A549 (cell line): ENCODE measurements at regions not wholly inside any gene's neighbourhood (a gene's known extent, or its start where the extent isn't known, plus 50 kb on each side); places are given as distances from the start of the nearest gene placed in this dataset.

ENCODE experiments used
- ATAC-seq, 2 experiments: fragments of 200-7000 bp in 1 of 2; fragments of >200 bp in 1 of 2; cut with Nextera tagmentation in 1 of 2; cut with Tn5 transposase in 1 of 2; 3 replicates each; pipeline versions ENCODE4 v1.8.0 to v1.9.1; 2018 to 2020; ENCODE audit warnings: mild to moderate bottlenecking in 1 of 2, moderate library complexity in 1 of 2
- CTCF ChIA-PET: fragments of 300-600 bp; sonication (Branson Sonifier 250); formaldehyde crosslinking; extraction: SDS; loops from one replicate; lab custom pipeline; 2021; ENCODE audit warnings: antibody characterized with exemption, inconsistent platforms; lab: Yijun Ruan, JAX
- POLR2A ChIA-PET: fragments of 350-600 bp; formaldehyde crosslinking; extraction: SDS; loops from one replicate; lab custom pipeline; 2021; ENCODE audit warnings: antibody characterized with exemption, inconsistent platforms; lab: Yijun Ruan, JAX
- DNase-seq, 2 experiments: peaks; one replicate each; pipeline versions ENCODE4 v3.0.0 to v3.0.0-alpha.2; 2011 to 2016; ENCODE audit warnings: low read depth in 1 of 2, low spot score in 1 of 2
- FAIRE-seq: peaks from 2 replicates; lab custom pipeline; 2011; peaks lifted over from hg19 to GRCh38; lab: Jason Lieb, UNC
- H3K27ac ChIP-seq, 2 experiments: fragments of >200 bp; sonication (Bioruptor Twin); formaldehyde crosslinking; 3 replicates each; pipeline ENCODE4 v1.5.1; 2016 to 2017
- H3K4me1 ChIP-seq: fragments of >200 bp; sonication (Bioruptor Twin); formaldehyde crosslinking; 3 replicates; pipeline ENCODE4 v1.6.1; 2016
- H3K4me2 ChIP-seq: fragments of >200 bp; sonication (Bioruptor Twin); formaldehyde crosslinking; 3 replicates; pipeline ENCODE4 v1.6.1; 2016
- H3K4me3 ChIP-seq: fragments of >200 bp; sonication (Bioruptor Twin); formaldehyde crosslinking; 3 replicates; pipeline ENCODE4 v1.5.1; 2016
- H3K9me3 ChIP-seq: fragments of >200 bp; sonication (Bioruptor Twin); formaldehyde crosslinking; 3 replicates; pipeline ENCODE4 v1.6.1; 2016
- BHLHE40 ChIP-seq: IDR thresholded peaks from 2 replicates; pipeline ENCODE4 v1.6.1; 2012; ENCODE audit warnings: low read depth, low read length, inconsistent platforms
- EHF ChIP-seq: fragments of 250-450 bp; sonication (Bioruptor Pico); IDR thresholded peaks from 2 replicates; pipeline ENCODE4 v1.5.0; 2020; ENCODE audit warnings: mild to moderate bottlenecking
- EHMT2 ChIP-seq: fragments of 200-600 bp; sonication (generic); IDR thresholded peaks from 2 replicates; pipeline ENCODE4 v1.6.1; 2016; ENCODE audit warnings: antibody characterized with exemption, low read depth, mild to moderate bottlenecking, moderate library complexity
- EP300 ChIP-seq, 2 experiments: fragments of >200 bp; sonication (Bioruptor Twin); formaldehyde crosslinking; IDR thresholded peaks; 2 replicates in 1 of 2; 3 replicates in 1 of 2; pipeline ENCODE4 v1.6.1; 2016 to 2017
- FOSB ChIP-seq: fragments of 250-450 bp; sonication (Bioruptor Pico); IDR thresholded peaks from 2 replicates; pipeline ENCODE4 v1.5.0; 2020; ENCODE audit warnings: mild to moderate bottlenecking, moderate library complexity
- HDAC2 ChIP-seq: fragments of 200-600 bp; sonication (generic); IDR thresholded peaks from 2 replicates; pipeline ENCODE4 v1.6.1; 2016
- HOXB13 ChIP-seq: fragments of 250-450 bp; sonication (Bioruptor Pico); IDR thresholded peaks from 2 replicates; pipeline ENCODE4 v1.5.0; 2020; ENCODE audit warnings: low read depth, mild to moderate bottlenecking, moderate library complexity
- HOXB5 ChIP-seq: fragments of 250-450 bp; sonication (Bioruptor Pico); IDR thresholded peaks from 2 replicates; pipeline ENCODE4 v1.5.0; 2020; ENCODE audit warnings: mild to moderate bottlenecking, moderate library complexity
- MAFK ChIP-seq: fragments of 450-650 bp; IDR thresholded peaks from 2 replicates; pipeline ENCODE4 v1.6.1; 2014; ENCODE audit not compliant: partially characterized antibody
- MAZ ChIP-seq: fragments of 150-350 bp; IDR thresholded peaks from 2 replicates; pipeline ENCODE4 v1.6.1; 2014; ENCODE audit warnings: antibody characterized with exemption, low read depth, low read length, borderline replicate concordance
- MYC ChIP-seq: IDR thresholded peaks from 2 replicates; pipeline ENCODE4 v1.6.1; 2012; ENCODE audit warnings: mild to moderate bottlenecking, inconsistent platforms, low read length, improper control_type of control experiment, borderline replicate concordance
- NFE2L2 ChIP-seq: fragments of 150-350 bp; conservative IDR thresholded peaks from 2 replicates; pipeline ENCODE4 v1.6.1; 2014; ENCODE audit warnings: low read length
- RAD21 ChIP-seq, 2 experiments: fragments of >200 bp in 1 of 2; sonication (Bioruptor Twin) in 1 of 2; formaldehyde crosslinking in 1 of 2; IDR thresholded peaks in 1 of 2; conservative IDR thresholded peaks in 1 of 2; 2 replicates in 1 of 2; 3 replicates in 1 of 2; pipeline ENCODE4 v1.6.1; 2012 to 2018; ENCODE audit warnings: inconsistent platforms in 1 of 2
- RARB ChIP-seq: fragments of 250-450 bp; sonication (Bioruptor Pico); IDR thresholded peaks from 2 replicates; pipeline ENCODE4 v1.8.0; 2021; ENCODE audit warnings: mild to moderate bottlenecking, moderate library complexity
- RCOR1 ChIP-seq: fragments of 150-350 bp; IDR thresholded peaks from 2 replicates; pipeline ENCODE4 v1.6.1; 2014; ENCODE audit warnings: antibody characterized with exemption, low read length, low read depth
- SMC3 ChIP-seq: fragments of >200 bp; sonication (Bioruptor Twin); formaldehyde crosslinking; IDR thresholded peaks from 3 replicates; pipeline ENCODE4 v1.6.1; 2018; ENCODE audit warnings: inconsistent platforms
- TFCP2L1 ChIP-seq: fragments of 250-450 bp; sonication (Bioruptor Pico); IDR thresholded peaks from 2 replicates; pipeline ENCODE4 v1.5.0; 2021; ENCODE audit warnings: mild to moderate bottlenecking
- TP53 ChIP-seq: fragments of 250-450 bp; sonication (Bioruptor Pico); IDR thresholded peaks from 2 replicates; pipeline ENCODE4 v1.5.0; 2021; ENCODE audit warnings: mild to moderate bottlenecking, moderate library complexity
- ZFP36 ChIP-seq: fragments of 450-650 bp; IDR thresholded peaks from 2 replicates; pipeline ENCODE4 v1.6.1; 2014; ENCODE audit warnings: borderline replicate concordance; ENCODE audit not compliant: partially characterized antibody
- WGBS: methylation state at CpG from one replicate; pipeline ENCODE4 v1.1.6; 2017; ENCODE audit errors: missing lambda C conversion rate; 5-methylcytosine and 5-hydroxymethylcytosine counted together
- TF ChIP-seq, protein P1 (sequence below): fragments of 150-350 bp; IDR thresholded peaks from 2 replicates; pipeline ENCODE4 v1.6.1; 2014; ENCODE audit warnings: low read depth, mild to moderate bottlenecking, low read length
- TF ChIP-seq, protein P2 (sequence below): IDR thresholded peaks from 2 replicates; pipeline ENCODE4 v1.6.1; 2012
- TF ChIP-seq, protein P3 (sequence below): fragments of 250-450 bp; sonication (Bioruptor Pico); IDR thresholded peaks from 2 replicates; pipeline ENCODE4 v1.5.0; 2020; ENCODE audit warnings: low read depth, mild to moderate bottlenecking, moderate library complexity
- TF ChIP-seq, protein P4 (sequence below): fragments of 450-650 bp; IDR thresholded peaks from 2 replicates; pipeline ENCODE4 v1.6.1; 2014; ENCODE audit warnings: antibody characterized with exemption
- TF ChIP-seq, protein P5 (sequence below): fragments of >200 bp; sonication (Bioruptor Twin); formaldehyde crosslinking; IDR thresholded peaks from 2 replicates; pipeline ENCODE4 v1.6.1; 2016
- TF ChIP-seq, protein P6 (sequence below): fragments of 200-600 bp; sonication (generic); IDR thresholded peaks from 2 replicates; pipeline ENCODE4 v1.6.1; 2016; ENCODE audit warnings: antibody characterized with exemption, mild to moderate bottlenecking, moderate library complexity
- TF ChIP-seq, protein P7 (sequence below): IDR thresholded peaks from 2 replicates; pipeline ENCODE4 v1.6.1; 2012; ENCODE audit warnings: low read depth, borderline replicate concordance

DNA sequence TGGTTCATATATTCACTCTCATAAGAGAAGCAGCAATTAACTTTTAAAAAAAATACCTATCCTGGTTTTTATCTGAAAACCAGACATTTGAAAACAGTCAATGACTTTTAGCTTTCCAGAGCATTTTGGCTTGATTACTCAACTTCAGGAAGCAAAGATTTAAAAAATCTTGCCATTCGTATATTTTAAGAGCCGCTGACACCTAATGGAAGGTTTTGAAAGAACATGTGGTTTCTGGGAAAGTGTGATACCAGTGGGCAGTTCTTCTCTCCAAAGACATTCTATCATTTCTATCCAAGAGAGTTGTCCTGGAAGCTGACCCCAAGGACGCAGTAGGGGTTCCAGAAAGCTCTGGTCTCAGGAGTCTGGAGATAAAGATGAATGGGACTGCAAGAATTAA, 234.7 kb downstream of the TTC32 start (continued):
- TF ChIP-seq, protein P1, sequence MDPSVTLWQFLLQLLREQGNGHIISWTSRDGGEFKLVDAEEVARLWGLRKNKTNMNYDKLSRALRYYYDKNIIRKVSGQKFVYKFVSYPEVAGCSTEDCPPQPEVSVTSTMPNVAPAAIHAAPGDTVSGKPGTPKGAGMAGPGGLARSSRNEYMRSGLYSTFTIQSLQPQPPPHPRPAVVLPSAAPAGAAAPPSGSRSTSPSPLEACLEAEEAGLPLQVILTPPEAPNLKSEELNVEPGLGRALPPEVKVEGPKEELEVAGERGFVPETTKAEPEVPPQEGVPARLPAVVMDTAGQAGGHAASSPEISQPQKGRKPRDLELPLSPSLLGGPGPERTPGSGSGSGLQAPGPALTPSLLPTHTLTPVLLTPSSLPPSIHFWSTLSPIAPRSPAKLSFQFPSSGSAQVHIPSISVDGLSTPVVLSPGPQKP = no peak
- TF ChIP-seq EP300 (IDR thresholded peaks at IDR 0.05) = no peak
- no peak for TF ChIP-seq RCOR1
- no peak for TF ChIP-seq RARB (CRISPR knock-in tag)
- TF ChIP-seq HOXB5 (CRISPR knock-in tag) = no peak
- TF ChIP-seq, protein P2, sequence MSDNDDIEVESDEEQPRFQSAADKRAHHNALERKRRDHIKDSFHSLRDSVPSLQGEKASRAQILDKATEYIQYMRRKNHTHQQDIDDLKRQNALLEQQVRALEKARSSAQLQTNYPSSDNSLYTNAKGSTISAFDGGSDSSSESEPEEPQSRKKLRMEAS = no peak
- TF ChIP-seq, protein P3, sequence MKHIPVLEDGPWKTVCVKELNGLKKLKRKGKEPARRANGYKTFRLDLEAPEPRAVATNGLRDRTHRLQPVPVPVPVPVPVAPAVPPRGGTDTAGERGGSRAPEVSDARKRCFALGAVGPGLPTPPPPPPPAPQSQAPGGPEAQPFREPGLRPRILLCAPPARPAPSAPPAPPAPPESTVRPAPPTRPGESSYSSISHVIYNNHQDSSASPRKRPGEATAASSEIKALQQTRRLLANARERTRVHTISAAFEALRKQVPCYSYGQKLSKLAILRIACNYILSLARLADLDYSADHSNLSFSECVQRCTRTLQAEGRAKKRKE (CRISPR knock-in tag) = no peak
- TF ChIP-seq, protein P4, sequence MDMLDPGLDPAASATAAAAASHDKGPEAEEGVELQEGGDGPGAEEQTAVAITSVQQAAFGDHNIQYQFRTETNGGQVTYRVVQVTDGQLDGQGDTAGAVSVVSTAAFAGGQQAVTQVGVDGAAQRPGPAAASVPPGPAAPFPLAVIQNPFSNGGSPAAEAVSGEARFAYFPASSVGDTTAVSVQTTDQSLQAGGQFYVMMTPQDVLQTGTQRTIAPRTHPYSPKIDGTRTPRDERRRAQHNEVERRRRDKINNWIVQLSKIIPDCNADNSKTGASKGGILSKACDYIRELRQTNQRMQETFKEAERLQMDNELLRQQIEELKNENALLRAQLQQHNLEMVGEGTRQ = no peak
- peak; percentile 80 to 93 for TF ChIP-seq RAD21 (conservative IDR thresholded peaks at IDR 0.05 in 1 of 2, IDR thresholded peaks at IDR 0.05 in 1 of 2)
- 0 out of 2 replicates have a peak, but pooled peaks have one; percentile 13 for TF ChIP-seq MYC
- TF ChIP-seq BHLHE40 = no peak
- TF ChIP-seq SMC3 = peak; percentile 94
- TF ChIP-seq EHMT2 = no peak

DNA sequence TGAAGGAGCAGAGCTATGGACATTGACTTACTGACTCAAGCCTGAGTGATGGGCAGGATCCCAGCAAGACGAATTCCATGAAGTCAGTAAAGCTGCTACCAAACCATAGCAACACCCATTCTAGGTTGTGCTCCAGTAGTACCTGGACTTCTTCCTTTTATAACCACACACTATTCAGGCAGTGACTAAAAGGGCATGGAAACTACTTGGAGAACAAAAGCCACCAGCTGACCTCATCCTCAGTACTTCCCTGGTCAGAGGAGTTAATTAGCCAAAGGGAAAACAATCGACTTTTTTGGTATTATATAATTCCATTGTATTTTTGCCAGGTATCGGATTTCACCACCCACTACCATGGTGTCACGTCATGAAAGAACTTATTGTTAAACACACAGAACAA, 237.1 kb downstream of the TTC32 start:
- TF ChIP-seq, protein P5, sequence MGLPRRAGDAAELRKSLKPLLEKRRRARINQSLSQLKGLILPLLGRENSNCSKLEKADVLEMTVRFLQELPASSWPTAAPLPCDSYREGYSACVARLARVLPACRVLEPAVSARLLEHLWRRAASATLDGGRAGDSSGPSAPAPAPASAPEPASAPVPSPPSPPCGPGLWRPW = no peak
- TF ChIP-seq MYC (no peak), EHMT2 (no peak), ZFP36 (no peak), BHLHE40 (no peak), HOXB5 (CRISPR knock-in tag) (no peak), TFCP2L1 (no peak), RAD21 (conservative IDR thresholded peaks at IDR 0.05 in 1 of 2, IDR thresholded peaks at IDR 0.05 in 1 of 2) (no peak), RARB (CRISPR knock-in tag) (no peak), NFE2L2 (no peak), MAFK (no peak), TP53 (CRISPR knock-in tag) (no peak), MAZ (no peak), HOXB13 (CRISPR knock-in tag) (no peak), FOSB (CRISPR knock-in tag) (no peak), EHF (CRISPR knock-in tag) (no peak), HDAC2 (no peak)
- TF ChIP-seq, protein P6, sequence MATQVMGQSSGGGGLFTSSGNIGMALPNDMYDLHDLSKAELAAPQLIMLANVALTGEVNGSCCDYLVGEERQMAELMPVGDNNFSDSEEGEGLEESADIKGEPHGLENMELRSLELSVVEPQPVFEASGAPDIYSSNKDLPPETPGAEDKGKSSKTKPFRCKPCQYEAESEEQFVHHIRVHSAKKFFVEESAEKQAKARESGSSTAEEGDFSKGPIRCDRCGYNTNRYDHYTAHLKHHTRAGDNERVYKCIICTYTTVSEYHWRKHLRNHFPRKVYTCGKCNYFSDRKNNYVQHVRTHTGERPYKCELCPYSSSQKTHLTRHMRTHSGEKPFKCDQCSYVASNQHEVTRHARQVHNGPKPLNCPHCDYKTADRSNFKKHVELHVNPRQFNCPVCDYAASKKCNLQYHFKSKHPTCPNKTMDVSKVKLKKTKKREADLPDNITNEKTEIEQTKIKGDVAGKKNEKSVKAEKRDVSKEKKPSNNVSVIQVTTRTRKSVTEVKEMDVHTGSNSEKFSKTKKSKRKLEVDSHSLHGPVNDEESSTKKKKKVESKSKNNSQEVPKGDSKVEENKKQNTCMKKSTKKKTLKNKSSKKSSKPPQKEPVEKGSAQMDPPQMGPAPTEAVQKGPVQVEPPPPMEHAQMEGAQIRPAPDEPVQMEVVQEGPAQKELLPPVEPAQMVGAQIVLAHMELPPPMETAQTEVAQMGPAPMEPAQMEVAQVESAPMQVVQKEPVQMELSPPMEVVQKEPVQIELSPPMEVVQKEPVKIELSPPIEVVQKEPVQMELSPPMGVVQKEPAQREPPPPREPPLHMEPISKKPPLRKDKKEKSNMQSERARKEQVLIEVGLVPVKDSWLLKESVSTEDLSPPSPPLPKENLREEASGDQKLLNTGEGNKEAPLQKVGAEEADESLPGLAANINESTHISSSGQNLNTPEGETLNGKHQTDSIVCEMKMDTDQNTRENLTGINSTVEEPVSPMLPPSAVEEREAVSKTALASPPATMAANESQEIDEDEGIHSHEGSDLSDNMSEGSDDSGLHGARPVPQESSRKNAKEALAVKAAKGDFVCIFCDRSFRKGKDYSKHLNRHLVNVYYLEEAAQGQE = no peak
- TF ChIP-seq, protein P7, sequence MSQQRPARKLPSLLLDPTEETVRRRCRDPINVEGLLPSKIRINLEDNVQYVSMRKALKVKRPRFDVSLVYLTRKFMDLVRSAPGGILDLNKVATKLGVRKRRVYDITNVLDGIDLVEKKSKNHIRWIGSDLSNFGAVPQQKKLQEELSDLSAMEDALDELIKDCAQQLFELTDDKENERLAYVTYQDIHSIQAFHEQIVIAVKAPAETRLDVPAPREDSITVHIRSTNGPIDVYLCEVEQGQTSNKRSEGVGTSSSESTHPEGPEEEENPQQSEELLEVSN = no peak
- FAIRE-seq (no peak), DNase-seq (no peak), ATAC-seq (no peak)
- H3K9me3 ChIP-seq = no peaks in the 10 kb centered on the region
- ChIA-PET POLR2A (no interaction called here), CTCF (interaction anchor here (3.9 kb wide), 1 partner anchor 295 kb away, joined by 30 read pairs; no protein-coding TSS in a partner anchor)
- no peak overlapping the region for H3K27ac ChIP-seq
- peaks cover 9% of the 10 kb centered on the region; the same call in 2 of the 3 replicates for H3K4me1 ChIP-seq
- H3K4me3 ChIP-seq = no peak overlapping the region
- no peak overlapping the region for H3K4me2 ChIP-seq
- 73% methylated on average over 4 of the region's 4 CpGs for WGBS
